Right ventricle myocardium inferior (tissue), 1 donor: ENCODE measurements at regions not wholly inside any gene's neighbourhood (a gene's known extent, or its start where the extent isn't known, plus 50 kb on each side); places are given as distances from the start of the nearest gene placed in this dataset.
"Not testable (repeated sequence)": the region's sequence is repeated elsewhere in the genome, so short reads cannot be mapped to it uniquely, and the experiment has no call there.

Source experiments
- ATAC-seq: fragments of 200-7000 bp; cut with Tn5 transposase; one replicate; pipeline ENCODE4 v1.9.1; 2020; ENCODE audit warnings: mild to moderate bottlenecking, moderate library complexity
- DNase-seq: peaks from one replicate; pipeline ENCODE4 v3.0.0; 2021; ENCODE audit errors: missing footprints
- intact Hi-C: fragments of 100-400 bp; cut with DNase I; formaldehyde crosslinking; loops from one replicate; pipeline ENCODE4 v1.11.0; 2022
- donor health status: DM: no; HTN: yes; CAD: no; lungs with severe emphysema.

DNA sequence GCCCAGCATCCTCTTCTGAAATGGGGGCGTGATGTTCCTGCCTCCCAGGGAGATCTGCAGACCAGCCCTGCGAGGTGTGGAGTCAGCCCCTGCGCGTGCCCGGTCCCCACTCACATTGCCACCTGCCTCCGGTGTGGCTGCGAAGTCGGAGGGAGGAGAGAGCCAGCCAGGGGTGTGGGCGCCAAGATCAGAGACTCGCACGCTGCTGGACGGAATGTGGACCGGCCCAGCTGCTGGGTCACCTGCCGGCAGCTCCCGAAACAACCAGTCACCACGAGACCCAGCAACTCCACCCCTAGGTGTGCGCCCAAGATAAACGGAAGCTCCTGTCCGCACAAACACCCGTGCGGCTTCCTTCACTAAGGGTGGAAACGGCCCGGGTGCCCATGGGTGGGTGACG lies 51.1 kb upstream of the EGFL7 start:
- intact Hi-C loops, result no loop called here
- ATAC-seq, result no peak
- DNase-seq, result no peak

DNA sequence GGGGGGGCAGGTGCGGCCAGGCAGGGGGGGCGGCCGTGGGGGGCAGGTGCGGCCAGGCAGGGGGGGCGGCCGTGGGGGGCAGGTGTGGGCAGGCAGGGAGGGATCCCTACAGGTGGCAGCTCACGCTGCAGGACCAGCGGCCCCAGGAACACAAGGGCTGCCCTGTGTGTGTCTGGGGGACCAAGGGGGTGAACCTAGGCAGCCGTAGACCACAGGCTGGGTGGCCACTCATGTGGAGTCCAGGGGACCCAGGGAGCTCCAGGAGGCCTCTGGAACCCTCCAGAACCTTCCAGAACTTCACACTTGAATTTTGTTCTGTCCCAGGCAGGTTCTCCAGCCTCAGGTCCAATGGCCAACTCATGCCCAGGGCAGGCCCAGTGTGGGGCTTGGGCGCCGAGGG lies 51.6 kb upstream of the EGFL7 start:
- DNase-seq (no peak), ATAC-seq (no peak)
- intact Hi-C loops, result no loop called here

DNA sequence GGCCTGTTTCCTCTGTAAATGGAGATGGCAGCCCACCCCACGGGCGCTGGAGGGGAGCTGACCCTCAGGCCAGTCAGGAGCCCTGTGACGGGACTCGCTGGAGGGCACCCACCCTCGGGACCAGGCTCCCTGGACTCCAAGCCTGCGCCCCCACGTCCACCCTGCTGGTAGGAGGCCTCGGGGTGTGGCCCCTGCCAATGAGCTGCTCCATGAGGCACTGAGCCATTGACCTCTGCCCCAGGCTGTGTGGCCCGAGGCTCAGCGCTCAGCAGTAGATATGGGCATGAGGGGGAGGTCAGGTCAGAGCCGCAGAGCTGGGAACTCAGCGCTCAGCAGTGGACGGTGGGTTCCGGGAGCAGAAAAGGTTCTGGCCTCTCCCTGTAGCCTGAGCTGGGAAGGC lies 52.3 kb upstream of the EGFL7 start:
- intact Hi-C loops, result no loop called here
- DNase-seq (no peak), ATAC-seq (no peak)

DNA sequence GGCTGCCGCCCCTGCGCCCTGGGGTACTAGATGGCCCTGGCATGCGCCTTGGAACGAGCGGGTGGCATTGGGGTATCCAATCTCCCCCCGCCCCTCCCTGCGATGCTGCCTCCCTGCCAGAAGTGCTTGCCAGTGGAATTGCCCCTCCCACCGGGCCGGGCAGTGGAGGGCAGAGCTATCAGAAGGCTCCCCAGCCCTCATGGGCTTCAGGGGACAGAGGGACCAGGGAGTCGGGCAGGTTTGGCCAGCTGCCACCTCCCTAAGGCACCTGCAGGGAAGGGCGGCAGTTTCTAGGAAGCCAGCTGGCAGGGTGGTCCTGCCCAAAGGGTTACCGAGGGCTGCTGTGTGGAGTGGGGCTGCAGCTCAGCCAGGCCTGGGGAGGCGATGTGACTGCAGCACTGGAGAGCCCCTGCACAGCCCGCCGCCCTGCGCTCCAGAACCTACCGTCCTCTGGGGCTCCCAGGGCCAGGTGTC lies 52.8 kb upstream of the EGFL7 start:
- DNase-seq (no peak), ATAC-seq (no peak)
- intact Hi-C loops, result no loop called here

DNA sequence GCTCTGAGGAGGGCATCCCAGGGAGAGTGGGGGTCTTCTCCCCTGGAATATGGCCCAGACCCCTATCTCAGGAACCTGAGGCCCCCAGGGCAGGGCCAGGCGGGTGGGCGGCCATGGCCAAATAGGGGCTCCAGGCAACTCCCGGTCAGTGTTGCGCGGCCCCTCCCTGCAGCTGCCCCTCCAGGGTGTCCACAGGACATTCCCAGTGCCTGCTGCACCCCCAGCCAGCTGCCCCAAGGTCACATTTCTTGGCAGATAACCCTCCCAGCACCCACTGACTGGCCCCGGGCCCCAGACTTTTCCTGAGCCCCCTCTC lies 53.6 kb upstream of the EGFL7 start:
- DNase-seq (no peak), ATAC-seq (no peak)
- intact Hi-C loops, result no loop called here

DNA sequence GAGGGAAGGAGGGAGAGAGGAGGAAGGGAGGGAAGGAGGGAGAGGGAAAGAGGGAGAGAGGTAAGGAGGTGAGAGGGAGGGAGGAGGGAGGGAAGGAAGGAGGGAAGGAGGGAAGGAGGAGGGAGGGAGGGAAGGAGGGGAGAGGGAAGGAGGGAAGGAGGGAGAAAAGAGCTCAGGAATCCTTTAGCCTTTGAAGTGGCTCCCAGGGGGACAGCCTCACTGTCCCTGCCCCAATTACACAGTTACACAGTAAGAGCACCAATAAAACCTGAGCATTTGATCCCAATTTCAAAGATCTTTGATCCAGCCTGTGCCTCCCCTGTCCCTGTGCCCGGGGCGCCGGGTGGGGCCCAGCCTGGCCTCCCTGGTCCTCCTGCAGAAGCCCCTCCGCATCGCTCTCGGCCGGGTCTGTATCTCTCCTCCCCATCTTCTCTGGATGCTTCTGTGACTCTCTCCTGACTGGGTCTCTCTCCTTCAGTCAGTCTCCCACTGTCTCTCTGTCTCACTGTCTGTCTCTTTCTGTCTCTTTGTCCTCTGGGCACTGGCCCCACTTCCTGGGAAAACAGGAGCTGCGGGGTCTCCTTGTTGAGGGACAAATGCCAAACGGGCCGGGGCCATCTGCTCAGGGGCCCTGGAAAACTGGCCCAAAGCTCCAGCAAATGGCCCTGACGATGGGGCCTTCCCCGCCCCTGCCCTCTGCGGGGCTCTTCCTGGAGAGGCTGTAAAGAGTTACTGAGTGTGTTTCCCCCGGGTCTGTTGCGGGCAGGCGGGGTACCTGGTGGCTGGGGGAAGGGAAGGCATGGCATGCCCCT lies 54.2 kb upstream of the EGFL7 start:
- intact Hi-C loops, result no loop called here
- ATAC-seq (no peak), DNase-seq (no peak)

DNA sequence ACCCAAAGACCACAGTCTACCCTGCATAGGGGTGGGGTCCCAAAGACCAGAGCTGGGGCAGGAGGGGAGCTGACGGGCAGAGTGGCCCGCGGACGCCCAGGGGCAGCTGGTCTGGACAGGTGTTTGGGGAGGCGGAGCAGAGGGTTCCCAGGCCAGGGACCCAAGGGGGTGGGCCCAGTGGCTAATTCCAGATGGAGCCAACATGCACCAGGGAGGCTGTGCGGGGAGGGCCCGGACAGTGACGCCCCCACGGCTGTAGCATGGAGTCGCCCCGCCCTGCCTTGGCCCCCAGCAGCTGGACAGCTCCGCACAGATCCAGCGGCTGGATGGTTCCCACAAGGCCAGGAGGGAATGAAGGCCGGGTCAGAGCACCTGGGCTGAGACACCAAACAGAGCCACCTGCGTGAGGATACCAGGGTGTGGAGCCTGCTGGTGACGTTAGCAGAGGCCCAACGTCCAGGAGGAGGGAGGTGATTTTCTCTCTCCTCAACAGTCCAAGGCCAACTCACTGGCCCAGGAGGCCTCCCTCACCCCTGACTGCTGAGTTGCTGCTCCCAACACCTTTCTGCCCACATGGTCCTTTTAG lies 55.3 kb upstream of the EGFL7 start:
- DNase-seq (no peak), ATAC-seq (no peak)
- intact Hi-C loops, result no loop called here

DNA sequence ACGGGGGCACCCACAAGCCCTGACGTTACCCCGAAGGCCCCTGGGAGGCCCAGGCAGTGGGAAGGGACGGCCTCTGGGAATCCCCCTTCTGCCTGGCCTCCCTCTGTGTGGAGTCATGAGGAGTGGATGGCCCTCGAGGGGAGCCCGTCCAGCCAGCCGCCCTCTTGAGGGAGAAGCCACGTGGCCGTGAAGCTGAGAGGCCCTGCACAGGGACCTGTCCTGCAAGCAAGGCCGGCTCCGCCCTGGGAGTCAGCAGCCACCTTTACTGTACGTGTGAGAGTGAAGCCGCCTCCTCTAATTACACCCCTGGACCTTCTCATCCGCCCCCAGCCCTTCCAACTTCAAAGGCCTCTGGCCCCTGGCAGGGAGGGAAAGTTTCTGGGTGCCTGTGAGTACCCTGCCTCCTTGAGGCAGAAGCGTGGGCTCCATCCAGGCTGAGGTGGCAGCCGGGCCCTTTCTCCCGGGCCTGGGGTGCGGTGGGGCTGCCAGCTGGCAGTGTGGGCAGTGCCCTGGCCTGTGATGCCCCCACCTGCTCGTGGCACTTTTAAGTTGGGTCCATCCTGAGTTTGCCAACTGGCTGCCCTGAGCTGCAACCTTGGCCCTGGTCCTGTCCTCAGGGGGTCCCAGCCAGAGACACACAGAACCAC lies 55.9 kb upstream of the EGFL7 start:
- ATAC-seq, result no peak
- intact Hi-C loops, result no loop called here
- no peak for DNase-seq

DNA sequence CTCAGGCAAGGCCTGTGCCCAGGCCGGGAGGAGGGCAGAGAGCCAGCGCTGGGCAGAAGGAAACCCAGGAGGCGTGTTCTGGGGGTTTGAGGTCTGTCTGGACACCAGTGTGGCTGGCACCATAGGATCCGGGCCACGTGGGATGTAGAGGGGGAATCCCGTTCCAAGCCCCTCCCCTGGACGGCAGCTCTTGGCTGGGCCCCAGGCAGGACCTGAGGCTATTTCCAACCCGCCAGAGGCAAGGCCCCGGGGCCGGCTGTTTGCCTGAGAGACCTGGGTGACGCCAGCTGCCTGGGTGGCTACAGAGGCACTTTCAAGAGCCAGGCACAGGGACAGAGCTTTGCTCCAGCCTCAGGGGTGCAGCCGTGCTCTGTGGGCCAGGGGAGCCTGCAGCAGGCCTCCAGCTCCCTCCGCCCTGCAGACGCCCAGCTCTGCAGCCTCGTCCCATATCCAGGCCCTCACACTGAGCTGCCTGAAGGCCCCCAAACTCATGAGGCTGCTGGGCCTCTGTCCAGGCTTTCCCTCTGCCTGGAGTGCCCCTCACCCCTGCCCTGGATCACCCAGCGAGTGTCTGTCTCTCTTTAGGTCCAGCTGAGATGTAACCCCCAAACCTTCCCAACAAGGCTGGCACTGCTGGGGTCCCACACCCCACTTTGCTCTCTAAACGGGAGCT lies 56.6 kb upstream of the EGFL7 start:
- intact Hi-C loops, result no loop called here
- peak; percentile 61 for ATAC-seq
- DNase-seq, result no peak

DNA sequence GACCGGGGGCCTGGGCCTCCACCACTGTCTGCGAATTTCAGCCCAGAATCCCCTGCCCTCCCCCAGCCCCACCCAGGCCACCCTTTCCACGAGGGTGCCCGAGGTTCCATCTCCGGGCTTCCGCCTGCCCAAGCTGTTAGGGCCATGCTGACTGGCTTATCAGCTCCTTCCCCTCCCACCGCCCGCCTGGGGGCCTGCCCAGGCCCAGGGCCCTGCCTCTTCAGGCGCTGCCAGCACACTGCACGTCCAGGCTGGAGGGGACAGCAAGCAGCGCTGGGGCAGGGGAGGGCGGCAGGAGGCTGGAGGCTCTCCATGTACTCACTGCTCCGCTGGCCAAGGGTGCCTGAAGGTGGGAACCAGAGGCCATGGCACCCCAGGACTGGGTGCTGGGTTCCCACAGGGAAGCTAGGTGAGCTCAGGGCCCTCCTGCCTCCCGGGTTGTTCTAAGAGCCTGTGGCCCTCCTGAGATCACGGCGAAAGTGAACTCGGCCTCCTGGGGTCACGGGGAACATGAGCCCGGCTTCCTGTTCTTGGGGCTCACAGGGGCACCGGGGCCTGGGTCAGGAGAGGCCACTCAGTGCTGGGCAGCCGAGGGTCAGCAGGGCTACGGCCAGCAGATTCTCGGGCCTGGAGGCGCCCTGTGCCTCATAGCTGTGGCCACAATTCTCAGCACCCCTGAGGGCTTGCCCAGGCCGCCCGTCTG lies 57.7 kb upstream of the EGFL7 start:
- intact Hi-C loops, result no loop called here
- ATAC-seq (peak; percentile 41), DNase-seq (no peak)

DNA sequence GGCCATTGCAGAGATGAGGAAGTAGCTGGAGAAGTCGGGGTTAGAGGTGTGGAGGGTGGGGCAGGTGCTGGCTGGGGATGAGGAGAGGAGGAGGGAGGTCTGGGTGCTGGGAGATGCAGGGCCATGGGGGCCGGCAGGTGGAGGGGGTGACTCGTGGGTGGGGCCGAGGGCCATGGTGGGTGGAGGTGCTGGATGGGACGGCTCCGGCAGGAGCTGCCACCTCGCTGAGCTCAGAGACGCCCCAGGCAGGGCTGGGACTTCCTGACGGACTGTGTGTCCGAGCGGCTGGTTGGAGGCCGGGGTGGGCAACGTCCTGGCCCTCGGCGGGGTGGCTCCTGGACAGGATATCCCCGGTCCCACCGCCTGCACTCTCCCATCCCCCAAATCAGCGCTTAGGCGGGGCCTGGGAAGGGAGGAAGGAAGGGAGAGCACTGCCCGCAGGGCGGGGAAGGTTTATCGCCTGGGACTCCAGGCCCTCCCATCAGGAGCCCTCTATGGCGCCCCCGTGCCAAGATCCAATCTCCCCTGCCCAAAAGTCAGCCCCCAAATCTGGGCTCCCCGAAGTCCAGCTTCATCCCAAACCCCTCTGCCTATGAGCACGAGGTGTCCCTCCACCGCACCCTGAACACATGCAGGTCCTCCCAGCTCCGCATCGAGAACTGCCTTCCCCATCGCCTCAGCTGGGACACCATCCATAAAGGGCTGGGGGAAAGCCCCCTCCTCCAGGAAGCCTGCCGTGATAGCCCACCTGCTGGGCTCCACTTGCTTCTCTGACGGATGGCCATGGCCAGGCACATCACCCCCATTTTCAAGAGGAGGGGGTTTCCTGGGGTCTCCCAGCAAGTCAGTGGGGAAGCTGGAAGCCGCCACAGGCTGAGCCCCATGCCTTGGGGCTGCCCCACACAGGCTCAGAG lies 58.3 kb upstream of the NOTCH1 start:
- DNase-seq (peak; percentile 72), ATAC-seq (no peak)
- intact Hi-C loops, result no loop called here

DNA sequence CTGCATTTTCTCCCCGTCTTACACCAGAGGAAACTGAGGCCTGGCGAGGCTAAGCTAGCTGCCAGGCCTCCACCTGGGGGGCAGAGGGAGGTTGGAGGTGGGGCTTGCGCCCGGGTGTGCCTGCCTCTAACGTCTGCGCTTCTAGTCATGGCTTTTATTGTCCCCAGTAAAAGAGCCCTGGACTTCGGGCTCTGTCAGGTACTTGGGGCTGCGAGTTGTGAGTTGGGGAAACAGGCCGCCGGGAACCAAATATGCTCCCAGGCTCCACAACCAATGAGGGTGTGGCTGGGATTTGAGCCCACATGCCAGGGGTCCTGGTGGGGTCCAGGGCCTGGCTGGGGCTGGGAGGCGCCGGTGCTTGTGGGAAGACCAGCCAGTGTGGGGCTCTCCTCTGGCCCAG lies 57.4 kb upstream of the NOTCH1 start:
- intact Hi-C loops, result no loop called here
- DNase-seq (peak; percentile 23), ATAC-seq (no peak)

DNA sequence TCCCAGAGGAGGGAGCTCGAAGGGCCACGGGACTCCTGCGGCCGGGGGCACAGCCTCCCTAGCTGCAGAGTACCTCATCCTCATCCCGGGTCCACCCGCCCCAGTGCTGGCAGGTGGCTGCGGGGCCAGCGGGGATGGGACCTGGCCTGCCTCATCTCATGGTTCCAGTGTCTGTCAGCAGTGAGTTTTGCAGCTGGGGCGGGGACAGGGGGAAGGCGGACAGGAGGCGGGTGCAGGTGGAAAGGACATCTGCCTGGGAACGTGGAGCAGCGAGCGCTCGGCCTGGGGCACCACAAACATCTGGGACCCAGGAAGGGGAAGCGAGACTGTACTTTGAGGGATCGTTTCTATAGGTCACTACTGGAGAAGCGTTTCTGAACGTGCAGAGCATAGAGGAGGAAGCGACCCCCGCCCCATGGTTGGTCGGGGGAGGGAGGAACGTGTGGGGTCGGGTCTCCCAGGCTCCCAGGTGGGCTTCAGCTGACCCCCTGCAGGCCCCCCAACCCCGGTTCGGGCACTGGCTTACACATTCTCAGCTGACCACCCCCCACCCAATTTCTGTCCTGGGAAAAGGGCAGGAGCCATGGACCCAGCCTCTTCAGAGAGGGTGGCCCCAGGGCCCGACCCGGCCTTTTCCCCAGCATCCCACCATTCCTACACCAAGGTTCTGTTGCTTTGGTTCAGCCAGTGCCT lies 56.5 kb upstream of the NOTCH1 start:
- ATAC-seq (no peak), DNase-seq (peak; percentile 56)
- intact Hi-C loops, result no loop called here

DNA sequence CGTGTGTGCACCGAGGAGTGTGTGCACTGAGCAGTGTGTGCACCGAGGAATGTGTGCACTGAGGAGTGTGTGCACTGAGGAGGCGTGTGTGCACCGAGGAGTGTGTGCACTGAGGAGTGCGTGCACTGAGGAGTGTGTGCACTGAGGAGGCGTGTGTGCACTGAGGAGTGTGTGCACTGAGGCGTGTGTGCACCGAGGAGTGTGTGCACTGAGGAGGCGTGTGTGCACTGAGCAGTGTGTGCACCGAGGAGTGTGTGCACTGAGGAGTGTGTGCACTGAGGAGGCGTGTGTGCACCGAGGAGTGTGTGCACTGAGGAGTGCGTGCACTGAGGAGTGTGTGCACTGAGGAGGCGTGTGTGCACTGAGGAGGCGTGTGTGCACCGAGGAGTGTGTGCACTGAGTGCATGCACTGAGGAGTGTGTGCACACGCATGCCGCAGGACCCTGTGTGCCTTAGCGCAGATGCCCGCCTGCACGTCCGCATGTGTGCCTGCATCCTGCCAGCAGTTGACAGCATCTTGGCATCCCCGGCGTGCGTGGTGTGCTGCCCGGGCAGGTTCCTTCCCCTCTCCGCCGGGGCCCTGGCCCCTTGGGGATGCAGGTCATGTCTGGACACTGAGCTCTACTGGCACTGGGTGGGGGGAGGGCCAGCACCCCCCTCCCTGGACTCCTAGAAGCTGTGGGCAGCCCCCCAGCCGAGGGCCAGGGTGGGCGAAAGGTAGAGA lies 55.6 kb upstream of the NOTCH1 start:
- ATAC-seq, intact Hi-C loops: not testable (repeated sequence)
- DNase-seq, result peak; percentile 55

DNA sequence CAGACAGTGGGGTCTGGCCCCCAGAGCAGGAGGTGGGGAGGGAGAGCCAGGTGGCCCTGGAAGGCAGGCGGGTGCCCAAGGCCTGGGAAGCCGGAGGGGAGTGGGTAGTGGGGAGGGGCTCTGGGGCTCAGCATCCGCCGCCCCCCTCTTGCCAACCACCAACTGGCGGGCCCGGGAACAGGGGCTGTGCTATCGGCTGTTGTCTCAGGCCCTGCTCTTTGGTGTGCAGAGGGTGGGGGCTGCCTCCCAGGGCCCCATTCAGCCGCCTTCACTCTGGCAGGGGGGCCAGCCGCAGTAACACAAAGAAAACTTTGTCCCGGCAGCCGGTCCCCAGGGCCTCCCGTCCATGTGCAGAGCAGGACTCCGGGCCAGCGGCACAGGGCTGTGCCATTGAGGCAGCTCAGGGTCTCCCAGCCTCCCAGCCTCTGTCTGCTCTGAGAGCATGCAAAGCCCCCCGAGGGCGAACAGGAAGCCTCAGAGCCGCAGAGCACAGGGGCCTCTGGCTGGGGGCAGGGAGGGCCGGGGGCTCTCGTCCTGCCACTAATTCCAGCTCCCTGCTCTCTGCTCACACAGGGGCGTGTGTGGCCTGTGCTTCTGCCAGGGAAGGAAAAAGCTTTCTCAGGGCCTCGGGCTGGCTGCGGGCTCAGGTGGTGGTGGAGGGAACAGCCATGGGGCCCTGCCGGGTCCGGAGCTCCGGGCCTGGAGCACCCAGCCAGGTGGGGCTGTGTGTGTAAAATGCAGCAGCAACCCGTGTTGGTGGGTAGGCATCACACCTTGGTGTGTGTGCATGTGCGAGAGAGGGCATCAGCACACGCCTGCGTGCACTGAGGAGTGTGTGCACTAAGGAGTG lies 54.2 kb upstream of the NOTCH1 start:
- ATAC-seq, result peak; percentile 17
- peak; percentile 66 for DNase-seq
- intact Hi-C loops, result no loop called here

DNA sequence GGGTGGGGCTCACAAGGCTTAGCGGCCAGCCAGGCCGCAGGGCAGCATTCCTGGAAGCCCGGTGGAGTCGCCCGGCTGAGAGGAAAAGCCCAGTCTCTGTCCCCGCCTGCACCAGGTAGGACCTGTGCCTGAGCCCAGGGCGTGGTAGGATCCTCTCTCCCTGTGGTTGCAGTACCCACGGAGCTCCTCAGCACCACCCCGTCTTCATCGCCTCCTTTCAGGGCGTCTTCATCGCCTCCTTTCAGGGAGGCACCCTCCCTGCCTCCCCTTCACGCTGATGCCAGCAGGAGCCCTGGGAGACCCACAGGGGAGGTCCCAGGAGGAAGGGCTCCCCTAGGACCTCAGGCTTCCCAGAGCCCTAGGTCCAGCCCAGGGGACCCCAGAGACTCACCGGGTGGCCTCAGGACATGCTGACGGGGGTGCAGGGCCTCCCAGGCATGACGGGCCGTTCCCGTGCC lies 53.3 kb upstream of the NOTCH1 start:
- ATAC-seq (no peak), DNase-seq (peak; percentile 15)
- intact Hi-C loops, result no loop called here
